ACC112 (cell line): ENCODE measurements at regions not wholly inside any gene's neighbourhood (a gene's known extent, or its start where the extent isn't known, plus 50 kb on each side); places are given as distances from the start of the nearest gene placed in this dataset.
"Not testable (repeated sequence)": the region's sequence is repeated elsewhere in the genome, so short reads cannot be mapped to it uniquely, and the experiment has no call there.

Experiments
- H2AFZ ChIP-seq: fragments of 200-600 bp; sonication (generic); one replicate; pipeline ENCODE4 v1.6.0; 2017; ENCODE audit warnings: antibody characterized with exemption, low read length; ENCODE audit not compliant: unreplicated experiment
- H3K27ac ChIP-seq: fragments of 200-600 bp; sonication (generic); 2 replicates; pipeline ENCODE4 v1.5.1; 2014; ENCODE audit warnings: low read depth, mild to moderate bottlenecking, antibody characterized with exemption, low read length, moderate library complexity
- H3K27me3 ChIP-seq: fragments of 200-600 bp; sonication (generic); 2 replicates; pipeline ENCODE4 v1.6.1; 2014; ENCODE audit warnings: mild to moderate bottlenecking, antibody characterized with exemption, low read length, moderate library complexity, mixed read lengths; ENCODE audit not compliant: insufficient read depth
- H3K36me3 ChIP-seq: fragments of 200-600 bp; sonication (generic); 2 replicates; pipeline ENCODE4 v1.6.1; 2016; ENCODE audit warnings: mild to moderate bottlenecking, antibody characterized with exemption, low read length, moderate library complexity, mixed read lengths; ENCODE audit not compliant: insufficient read depth
- H3K4me1 ChIP-seq: fragments of 200-600 bp; sonication (generic); one replicate; pipeline ENCODE4 v1.6.1; 2016; ENCODE audit warnings: low read length, mixed read lengths; ENCODE audit not compliant: insufficient read depth, unreplicated experiment, control insufficient read depth
- H3K4me3 ChIP-seq: fragments of 200-600 bp; sonication (generic); 2 replicates; pipeline ENCODE4 v1.5.1; 2014; ENCODE audit warnings: mild to moderate bottlenecking, low read depth, low read length
- H3K79me2 ChIP-seq: fragments of 200-600 bp; sonication (generic); one replicate; pipeline ENCODE4 v1.6.0; 2016; ENCODE audit warnings: low read length; ENCODE audit not compliant: control insufficient read depth, unreplicated experiment, insufficient read depth

GRCh38 chr7:65809259-65809981, 63.5 kb upstream of the VKORC1L1 start:
- H3K79me2 ChIP-seq = no peaks in the 10 kb centered on the region
- H3K36me3 ChIP-seq = no peaks in the 10 kb centered on the region
- no peak overlapping the region for H3K27ac ChIP-seq
- no peak overlapping the region for H2AFZ ChIP-seq
- no peaks in the 10 kb centered on the region for H3K4me1 ChIP-seq
- no peaks in the 10 kb centered on the region for H3K27me3 ChIP-seq
- H3K4me3 ChIP-seq = no peak overlapping the region

DNA sequence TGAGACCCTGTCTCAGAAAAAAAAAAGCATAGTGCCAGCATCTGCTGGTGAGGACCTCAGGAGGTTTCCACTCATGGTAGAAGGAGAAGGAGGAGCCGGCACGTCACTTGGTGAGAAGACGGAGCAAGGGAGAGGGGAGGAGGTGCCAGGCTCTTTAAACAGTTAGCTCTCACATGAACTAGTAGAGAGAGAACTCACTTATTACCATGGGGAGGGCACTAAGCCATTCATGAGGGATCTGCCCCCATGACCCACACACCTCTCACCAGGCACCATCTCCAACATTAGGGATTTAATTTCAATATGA, 62.9 kb upstream of the VKORC1L1 start:
- no peaks in the 10 kb centered on the region for H3K27me3 ChIP-seq
- no peak overlapping the region for H3K4me3 ChIP-seq
- no peaks in the 10 kb centered on the region for H3K36me3 ChIP-seq
- H3K4me1 ChIP-seq = no peaks in the 10 kb centered on the region
- H2AFZ ChIP-seq = no peak overlapping the region
- no peak overlapping the region for H3K27ac ChIP-seq
- no peaks in the 10 kb centered on the region for H3K79me2 ChIP-seq

DNA sequence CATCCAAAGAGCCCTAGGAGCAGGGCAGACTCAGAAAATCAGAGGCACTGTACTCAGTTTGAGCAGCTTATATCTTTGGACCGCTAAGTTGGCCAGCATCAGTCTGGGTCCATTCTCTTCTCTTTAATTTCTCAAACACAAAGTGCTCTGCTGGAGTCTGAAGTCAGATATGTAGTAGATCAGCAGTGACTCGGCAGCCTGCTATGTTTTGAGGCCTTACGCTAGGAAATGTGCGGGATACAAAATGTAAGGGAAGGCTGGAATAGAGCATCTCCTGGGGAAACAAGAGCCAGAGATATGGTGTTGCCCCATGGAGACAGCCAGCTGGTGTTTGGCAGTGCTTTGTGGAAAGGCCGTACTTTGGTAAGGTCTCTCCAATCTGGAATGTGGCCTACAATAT, 60.6 kb upstream of the VKORC1L1 start:
- H3K36me3 ChIP-seq = no peaks in the 10 kb centered on the region
- no peak overlapping the region for H2AFZ ChIP-seq
- H3K27me3 ChIP-seq = no peaks in the 10 kb centered on the region
- H3K27ac ChIP-seq = no peak overlapping the region
- no peaks in the 10 kb centered on the region for H3K79me2 ChIP-seq
- no peak overlapping the region for H3K4me3 ChIP-seq
- H3K4me1 ChIP-seq = no peaks in the 10 kb centered on the region

- not testable (repeated sequence) for H3K36me3 ChIP-seq
These were observed 58.2 kb upstream of the VKORC1L1 start for GRCh38 chr7:65814556-65815167.

GRCh38 chr7:65820287-65820950, 52.5 kb upstream of the VKORC1L1 start:
- Histone ChIP-seq H3K4me3 (no peak overlapping the region), H3K27me3 (no peaks in the 10 kb centered on the region; the same call in 1 of the 2 replicates), H2AFZ (no peak overlapping the region), H3K79me2 (no peaks in the 10 kb centered on the region), H3K4me1 (no peaks in the 10 kb centered on the region), H3K27ac (no peak overlapping the region), H3K36me3 (no peaks in the 10 kb centered on the region)

More at GRCh38 chr7:65814556-65815167, 58.2 kb upstream of the VKORC1L1 start:
- not testable (repeated sequence) for H3K27ac ChIP-seq, H3K4me3 ChIP-seq, H3K79me2 ChIP-seq, H3K27me3 ChIP-seq, H3K4me1 ChIP-seq, H2AFZ ChIP-seq
